ENCODE measurements at regions not wholly inside any gene's neighbourhood (a gene's known extent, or its start where the extent isn't known, plus 50 kb on each side); places are given as distances from the start of the nearest gene placed in this dataset.

GRCh38 chr13:75013818-75014217 lies 468.2 kb downstream of the TBC1D4 start:
- H3K27ac ChIP-seq (ENCODE audit: low read depth in 1 of 2, low read length in 2 of 2): no peak overlapping the region
- Mint-ChIP-seq H3K27me3 (ENCODE audit: low read depth in 3 of 3) (peaks cover 0 to 1% (median 0%) of the 10 kb centered on the region in 3 donors), H3K4me1 (no peaks in the 10 kb centered on the region), H3K9me3 (peaks cover 2 to 14% (median 6%) of the 10 kb centered on the region in 7 donors), H3K27ac (no peak overlapping the region), H3K4me3 (no peak overlapping the region), H3K36me3 (no peaks in the 10 kb centered on the region)
- peaks cover 0 to 4% of the 10 kb centered on the region in 2 donors for H3K9me3 ChIP-seq (replicated peaks in 1 of 2; ENCODE audit: control insufficient read depth in 1 of 2, insufficient read depth in 1 of 2, low read length in 2 of 2)
- H4K20me1 ChIP-seq (ENCODE audit: insufficient read depth, low read length): no peaks in the 10 kb centered on the region
- no peaks in the 10 kb centered on the region for H3K27me3 ChIP-seq (ENCODE audit: control insufficient read depth in 2 of 2, insufficient read depth in 2 of 2, low read length in 2 of 2)
- intact Hi-C loops (cut with micrococcal nuclease): no loop called here
- WGBS (ENCODE audit: insufficient coverage): 63% methylated on average over 1 of the region's 4 CpGs
- H3K79me2 ChIP-seq (ENCODE audit: insufficient read depth, low read length): no peaks in the 10 kb centered on the region
- no peak overlapping the region for H2AFZ ChIP-seq (ENCODE audit: insufficient read depth, low read depth, low read length, poor library complexity, severe bottlenecking)
- no peaks in the 10 kb centered on the region for H3K36me3 ChIP-seq (replicated peaks in 1 of 2; ENCODE audit: control insufficient read depth in 1 of 2, insufficient read depth in 2 of 2, low read length in 2 of 2)
- H3K9ac ChIP-seq (ENCODE audit: insufficient read depth, low read length, poor library complexity, severe bottlenecking): no peak overlapping the region
- no peak for TF ChIP-seq CTCF (IDR thresholded peaks at IDR 0.05)
- H3K4me2 ChIP-seq (replicated peaks; ENCODE audit: extremely low read depth, low read length, poor library complexity, severe bottlenecking): no peak overlapping the region
- H3K4me3 ChIP-seq (replicated peaks in 1 of 3; ENCODE audit: low read depth in 2 of 3, low read length in 3 of 3): no peak overlapping the region
- no peaks in the 10 kb centered on the region for H3K4me1 ChIP-seq (ENCODE audit: control insufficient read depth in 1 of 2, insufficient read depth in 2 of 2, low read length in 2 of 2)
- DNase-seq: no peak

DNA sequence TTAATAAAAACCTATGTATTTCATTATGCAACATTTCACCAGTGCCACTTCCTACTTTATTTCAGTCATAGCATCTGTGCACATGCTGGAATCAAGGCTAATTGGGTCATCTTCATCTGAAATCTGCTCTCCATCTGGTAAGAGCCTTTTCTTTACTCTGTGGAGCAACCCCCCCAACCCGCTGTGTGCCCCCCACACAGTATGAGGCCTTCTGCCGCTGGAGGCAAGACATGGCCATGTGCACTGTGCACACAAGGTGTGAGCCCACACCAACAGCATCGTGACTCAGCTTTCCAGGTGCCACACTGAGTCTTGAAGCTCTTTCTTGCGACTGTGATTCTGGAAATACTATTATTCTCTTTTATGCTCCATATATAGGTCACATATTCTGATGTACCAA lies 471.0 kb downstream of the TBC1D4 start:
- Histone ChIP-seq H3K4me1 (ENCODE audit: control insufficient read depth in 1 of 2, insufficient read depth in 2 of 2, low read length in 2 of 2) (no peaks in the 10 kb centered on the region), H3K79me2 (ENCODE audit: insufficient read depth, low read length) (no peaks in the 10 kb centered on the region), H4K20me1 (ENCODE audit: insufficient read depth, low read length) (no peaks in the 10 kb centered on the region), H3K27ac (ENCODE audit: low read depth in 1 of 2, low read length in 2 of 2) (no peak overlapping the region), H3K27me3 (ENCODE audit: control insufficient read depth in 2 of 2, insufficient read depth in 2 of 2, low read length in 2 of 2) (no peaks in the 10 kb centered on the region), H3K9me3 (replicated peaks in 1 of 2; ENCODE audit: control insufficient read depth in 1 of 2, insufficient read depth in 1 of 2, low read length in 2 of 2) (peaks cover 0 to 4% of the 10 kb centered on the region in 2 donors), H3K9ac (ENCODE audit: insufficient read depth, low read length, poor library complexity, severe bottlenecking) (no peak overlapping the region), H3K4me3 (replicated peaks in 1 of 3; ENCODE audit: low read depth in 2 of 3, low read length in 3 of 3) (no peak overlapping the region), H2AFZ (ENCODE audit: insufficient read depth, low read depth, low read length, poor library complexity, severe bottlenecking) (no peak overlapping the region), H3K4me2 (replicated peaks; ENCODE audit: extremely low read depth, low read length, poor library complexity, severe bottlenecking) (no peak overlapping the region), H3K36me3 (replicated peaks in 1 of 2; ENCODE audit: control insufficient read depth in 1 of 2, insufficient read depth in 2 of 2, low read length in 2 of 2) (no peaks in the 10 kb centered on the region)
- no peak for TF ChIP-seq CTCF (IDR thresholded peaks at IDR 0.05)
- Mint-ChIP-seq H3K4me1 (no peaks in the 10 kb centered on the region), H3K4me3 (no peak overlapping the region), H3K27me3 (ENCODE audit: low read depth in 3 of 3) (peaks cover 0 to 3% (median 0%) of the 10 kb centered on the region in 3 donors), H3K36me3 (no peaks in the 10 kb centered on the region), H3K9me3 (peaks cover 0 to 10% (median 2%) of the 10 kb centered on the region in 7 donors), H3K27ac (no peak overlapping the region)
- WGBS (ENCODE audit: insufficient coverage): 94% methylated on average over 3 of the region's 4 CpGs
- DNase-seq: no peak
- intact Hi-C loops (cut with micrococcal nuclease): no loop called here

All from CD14-positive monocyte (primary cell).